ENCODE measurements at regions not wholly inside any gene's neighbourhood (a gene's known extent, or its start where the extent isn't known, plus 50 kb on each side); places are given as distances from the start of the nearest gene placed in this dataset.

GRCh38 chr1:106889059-106889458, 167.4 kb upstream of the PRMT6 start:
- TF ChIP-seq EZH2phosphoT487 (IDR thresholded peaks at IDR 0.05) (no peak), EZH2 (IDR thresholded peaks at IDR 0.05) (no peak)
- TF ChIP-seq, protein P1, sequence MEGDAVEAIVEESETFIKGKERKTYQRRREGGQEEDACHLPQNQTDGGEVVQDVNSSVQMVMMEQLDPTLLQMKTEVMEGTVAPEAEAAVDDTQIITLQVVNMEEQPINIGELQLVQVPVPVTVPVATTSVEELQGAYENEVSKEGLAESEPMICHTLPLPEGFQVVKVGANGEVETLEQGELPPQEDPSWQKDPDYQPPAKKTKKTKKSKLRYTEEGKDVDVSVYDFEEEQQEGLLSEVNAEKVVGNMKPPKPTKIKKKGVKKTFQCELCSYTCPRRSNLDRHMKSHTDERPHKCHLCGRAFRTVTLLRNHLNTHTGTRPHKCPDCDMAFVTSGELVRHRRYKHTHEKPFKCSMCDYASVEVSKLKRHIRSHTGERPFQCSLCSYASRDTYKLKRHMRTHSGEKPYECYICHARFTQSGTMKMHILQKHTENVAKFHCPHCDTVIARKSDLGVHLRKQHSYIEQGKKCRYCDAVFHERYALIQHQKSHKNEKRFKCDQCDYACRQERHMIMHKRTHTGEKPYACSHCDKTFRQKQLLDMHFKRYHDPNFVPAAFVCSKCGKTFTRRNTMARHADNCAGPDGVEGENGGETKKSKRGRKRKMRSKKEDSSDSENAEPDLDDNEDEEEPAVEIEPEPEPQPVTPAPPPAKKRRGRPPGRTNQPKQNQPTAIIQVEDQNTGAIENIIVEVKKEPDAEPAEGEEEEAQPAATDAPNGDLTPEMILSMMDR (IDR thresholded peaks at IDR 0.05) = no peak
- no peaks in the 10 kb centered on the region for H4K20me1 ChIP-seq (ENCODE audit: low read depth)
- H3K27me3 Mint-ChIP-seq (ENCODE audit: insufficient read depth, low read depth) = no peaks in the 10 kb centered on the region
- no peak overlapping the region for H3K27ac ChIP-seq
- no peak overlapping the region for H3K4me2 ChIP-seq
- H3F3A ChIP-seq (ENCODE audit: low read depth) = no peaks in the 10 kb centered on the region
- H3K4me3 Mint-ChIP-seq = no peak overlapping the region
- peak; percentile 41 for DNase-seq (ENCODE audit: low spot score)
- peaks cover 6% of the 10 kb centered on the region for H3K4me1 ChIP-seq
- H3K36me3 Mint-ChIP-seq = no peaks in the 10 kb centered on the region
- no peak overlapping the region for H3K4me3 ChIP-seq
- peak overlapping the region; percentile 40 for H2AFZ ChIP-seq (replicated peaks)
- no peak overlapping the region for H3K27ac Mint-ChIP-seq
- no peaks in the 10 kb centered on the region for H3K9me3 Mint-ChIP-seq
- no peaks in the 10 kb centered on the region for H3K4me1 Mint-ChIP-seq
- no peaks in the 10 kb centered on the region for H3K27me3 ChIP-seq
- no peaks in the 10 kb centered on the region for H3K9me3 ChIP-seq (ENCODE audit: low read depth)
- H3K79me2 ChIP-seq (ENCODE audit: low read depth) = no peaks in the 10 kb centered on the region
- no peak overlapping the region for H3K9ac ChIP-seq
- no peaks in the 10 kb centered on the region for H3K36me3 ChIP-seq

DNA sequence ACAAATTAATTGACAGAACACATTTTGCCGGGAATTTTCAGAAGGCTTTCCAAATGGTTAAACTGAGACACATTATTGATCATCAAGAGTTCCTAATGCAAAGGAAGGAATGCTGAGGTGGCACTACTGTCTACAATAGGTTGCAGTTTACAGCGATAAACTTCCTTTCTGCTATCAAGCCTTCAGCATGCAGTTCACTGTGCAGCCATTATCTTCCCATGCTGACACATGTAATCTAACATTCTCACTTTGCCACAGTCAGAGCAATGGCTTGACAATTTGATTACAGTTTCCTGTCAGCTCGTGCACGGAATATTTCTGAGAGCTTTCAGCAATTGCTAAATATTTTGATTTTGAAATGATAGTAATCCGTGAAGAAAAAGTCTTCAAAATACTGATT, 166.9 kb upstream of the PRMT6 start:
- Mint-ChIP-seq H3K36me3 (no peaks in the 10 kb centered on the region), H3K27ac (no peak overlapping the region), H3K4me1 (no peaks in the 10 kb centered on the region), H3K4me3 (no peak overlapping the region), H3K27me3 (ENCODE audit: insufficient read depth, low read depth) (no peaks in the 10 kb centered on the region), H3K9me3 (no peaks in the 10 kb centered on the region)
- H3F3A ChIP-seq (ENCODE audit: low read depth) = no peaks in the 10 kb centered on the region
- H3K4me3 ChIP-seq = no peak overlapping the region
- no peak overlapping the region for H3K9ac ChIP-seq
- TF ChIP-seq, protein P1 (IDR thresholded peaks at IDR 0.05) = no peak
- TF ChIP-seq EZH2phosphoT487 (IDR thresholded peaks at IDR 0.05) (no peak), EZH2 (IDR thresholded peaks at IDR 0.05) (no peak)
- peaks cover 6% of the 10 kb centered on the region for H3K4me1 ChIP-seq
- H3K9me3 ChIP-seq (ENCODE audit: low read depth) = no peaks in the 10 kb centered on the region
- no peak overlapping the region for H3K4me2 ChIP-seq
- no peaks in the 10 kb centered on the region for H3K79me2 ChIP-seq (ENCODE audit: low read depth)
- no peak overlapping the region for H3K27ac ChIP-seq
- H2AFZ ChIP-seq (replicated peaks) = peak overlapping the region; percentile 40
- H3K36me3 ChIP-seq = no peaks in the 10 kb centered on the region
- H4K20me1 ChIP-seq (ENCODE audit: low read depth) = no peaks in the 10 kb centered on the region
- no peaks in the 10 kb centered on the region for H3K27me3 ChIP-seq
- DNase-seq (ENCODE audit: low spot score) = no peak

GRCh38 chr1:106897976-106898375, 158.5 kb upstream of the PRMT6 start:
- Mint-ChIP-seq H3K27me3 (ENCODE audit: insufficient read depth, low read depth) (no peaks in the 10 kb centered on the region), H3K4me1 (no peaks in the 10 kb centered on the region), H3K4me3 (no peak overlapping the region), H3K36me3 (no peaks in the 10 kb centered on the region), H3K27ac (no peak overlapping the region), H3K9me3 (no peaks in the 10 kb centered on the region)
- Histone ChIP-seq H4K20me1 (ENCODE audit: low read depth) (no peaks in the 10 kb centered on the region), H3K9ac (no peak overlapping the region), H3F3A (ENCODE audit: low read depth) (no peaks in the 10 kb centered on the region), H3K9me3 (ENCODE audit: low read depth) (no peaks in the 10 kb centered on the region), H3K79me2 (ENCODE audit: low read depth) (no peaks in the 10 kb centered on the region), H3K27ac (no peak overlapping the region), H2AFZ (replicated peaks) (no peak overlapping the region), H3K4me3 (no peak overlapping the region), H3K4me2 (no peak overlapping the region), H3K4me1 (no peaks in the 10 kb centered on the region), H3K27me3 (no peaks in the 10 kb centered on the region), H3K36me3 (no peaks in the 10 kb centered on the region)
- no peak for DNase-seq (ENCODE audit: low spot score)
- TF ChIP-seq, protein P1 (IDR thresholded peaks at IDR 0.05) = no peak
- TF ChIP-seq EZH2phosphoT487 (IDR thresholded peaks at IDR 0.05) (no peak), EZH2 (IDR thresholded peaks at IDR 0.05) (no peak)
